Heart left ventricle (tissue), 16 donors: ENCODE measurements at regions not wholly inside any gene's neighbourhood (a gene's known extent, or its start where the extent isn't known, plus 50 kb on each side); places are given as distances from the start of the nearest gene placed in this dataset.

ENCODE experiments used
- ATAC-seq, 4 donors: fragments of 200-7000 bp; cut with Tn5 transposase; one replicate each; pipeline ENCODE4 v1.9.1; 2020 to 2022; ENCODE audit warnings: moderate library complexity in 4 of 4, mild to moderate bottlenecking in 3 of 4, moderate number of reproducible peaks in 1 of 4
- DNase-seq, 5 donors: peaks; one replicate each; pipeline ENCODE4 v3.0.0-alpha.2; 2020
- H3K27ac ChIP-seq, 12 donors: fragments of 200-600 bp; sonication (generic) in 4 of 12; one replicate each; pipeline versions ENCODE4 v1.5.0 to v1.8.0; 2016 to 2022; ENCODE audit warnings: mild to moderate bottlenecking in 2 of 12
- H3K27me3 ChIP-seq, 9 donors: fragments of 200-600 bp; sonication (generic) in 2 of 9; one replicate each; pipeline versions ENCODE4 v1.5.1 to v1.8.0; 2016 to 2022; ENCODE audit warnings: mild to moderate bottlenecking in 3 of 9
- H3K36me3 ChIP-seq, 9 donors: fragments of 200-600 bp; sonication (generic) in 2 of 9; one replicate each; pipeline versions ENCODE4 v1.5.0 to v1.8.0; 2018 to 2022; ENCODE audit warnings: mild to moderate bottlenecking in 2 of 9
- H3K4me1 ChIP-seq, 12 donors: fragments of 200-600 bp; sonication (generic) in 4 of 12; one replicate each; pipeline versions ENCODE4 v1.5.0 to v1.8.0; 2016 to 2022; ENCODE audit warnings: mild to moderate bottlenecking in 3 of 12
- H3K4me3 ChIP-seq, 12 donors: fragments of 200-600 bp; sonication (generic) in 4 of 12; one replicate each; pipeline versions ENCODE4 v1.5.0 to v1.8.0; 2017 to 2022; ENCODE audit warnings: mild to moderate bottlenecking in 9 of 12, moderate library complexity in 4 of 12
- H3K9me3 ChIP-seq, 12 donors: fragments of 200-600 bp; sonication (generic) in 4 of 12; one replicate each; pipeline versions ENCODE4 v1.5.0 to v1.8.0; 2016 to 2022; ENCODE audit warnings: mild to moderate bottlenecking in 1 of 12
- POLR2A ChIP-seq, 2 donors: fragments of 450-650 bp; IDR thresholded peaks; one replicate each; pipeline ENCODE4 v1.6.1; 2017; ENCODE audit warnings: antibody characterized with exemption in 2 of 2, mild to moderate bottlenecking in 2 of 2, moderate library complexity in 2 of 2
- WGBS, 4 donors: extraction: QIAGEN DNeasy Blood & Tissue Kit in 2 of 4; methylation state at CpG; one replicate each; pipeline versions ENCODE4 v1.1.5 to v1.1.7; 2013 to 2018; 5-methylcytosine and 5-hydroxymethylcytosine counted together
- intact Hi-C, 10 donors: fragments of 100-400 bp; cut with DNase I; formaldehyde crosslinking; loops; one replicate each; pipeline versions ENCODE4 v1.11.1 to v1.14.2; 2022
- TF ChIP-seq, protein P1 (sequence below), 12 donors: fragments of 200-600 bp; sonication (generic) in 4 of 12; IDR thresholded peaks; one replicate each; pipeline versions ENCODE4 v1.5.0 to v1.8.0; 2018 to 2022; ENCODE audit warnings: antibody characterized with exemption in 12 of 12, mild to moderate bottlenecking in 5 of 12
- donor health status: ischemic (EF 13 %, LVEDD 7.1; RV severe dilation, severe dysfunction).
- donor health status: healthy with polysubstance abuse.
- donor health status: DM: no; HTN: yes; CAD: no.
- donor health status: DM: no; HTN: no; CAD: no.
- donor health status: ischemic (EF 25% LVEDD 6.9; RV normal size, moderate dysfunction).
- donor health status: ischemic (EF 25% LVEDD 5.7; RV mildly dilated, moderate dysfunction).
- donor health status: healthy.
- donor health status: DM: yes; HTN: yes; CAD: no.
- donor health status: ischemic (EF 35%, LVEDD 5.7; RV mildly dilated, moderate dysfunction).
- donor health status: nonischemic (EF 11% LVEDD 7.7; RV severe dilation, severe dysfunction).
- donor health status: DM: yes; HTN: yes; CAD: no.
- donor health status: PGD.
- donor health status: ischemic (EF 29% LVEDD 5.4; RV normal size, mild dysfunction).
- donor health status: nonischemic (EF 23%, LVEDD 6.1; RV moderate dilation, normal function).

DNA sequence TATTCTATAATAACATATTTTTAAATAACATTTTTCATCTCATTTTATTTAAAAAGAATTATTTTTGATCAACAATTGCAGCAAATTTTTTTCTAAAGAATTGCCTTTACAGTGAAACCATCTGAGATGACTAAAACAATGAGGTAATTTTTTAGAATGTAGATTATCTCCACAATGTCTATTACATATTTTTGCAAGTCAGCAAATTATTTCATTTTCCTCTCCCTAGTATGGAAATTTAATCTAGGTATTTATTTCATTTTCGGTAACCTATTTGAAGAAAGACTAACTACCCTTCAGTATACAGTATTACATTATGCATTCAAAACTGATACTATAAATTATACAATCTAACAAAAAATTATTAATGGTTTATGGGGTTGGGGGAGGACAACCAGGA lies 213.2 kb upstream of the SP4 start:
- Histone ChIP-seq H3K36me3 (no peaks in the 10 kb centered on the region), H3K27me3 (no peaks in the 10 kb centered on the region), H3K4me1 (no peaks in the 10 kb centered on the region), H3K27ac (no peak overlapping the region), H3K9me3 (no peaks in the 10 kb centered on the region), H3K4me3 (no peak overlapping the region)
- 48 to 97% (median 90%) methylated on average over 1 of the region's 1 CpG for WGBS, 4 donors
- TF ChIP-seq, protein P1, sequence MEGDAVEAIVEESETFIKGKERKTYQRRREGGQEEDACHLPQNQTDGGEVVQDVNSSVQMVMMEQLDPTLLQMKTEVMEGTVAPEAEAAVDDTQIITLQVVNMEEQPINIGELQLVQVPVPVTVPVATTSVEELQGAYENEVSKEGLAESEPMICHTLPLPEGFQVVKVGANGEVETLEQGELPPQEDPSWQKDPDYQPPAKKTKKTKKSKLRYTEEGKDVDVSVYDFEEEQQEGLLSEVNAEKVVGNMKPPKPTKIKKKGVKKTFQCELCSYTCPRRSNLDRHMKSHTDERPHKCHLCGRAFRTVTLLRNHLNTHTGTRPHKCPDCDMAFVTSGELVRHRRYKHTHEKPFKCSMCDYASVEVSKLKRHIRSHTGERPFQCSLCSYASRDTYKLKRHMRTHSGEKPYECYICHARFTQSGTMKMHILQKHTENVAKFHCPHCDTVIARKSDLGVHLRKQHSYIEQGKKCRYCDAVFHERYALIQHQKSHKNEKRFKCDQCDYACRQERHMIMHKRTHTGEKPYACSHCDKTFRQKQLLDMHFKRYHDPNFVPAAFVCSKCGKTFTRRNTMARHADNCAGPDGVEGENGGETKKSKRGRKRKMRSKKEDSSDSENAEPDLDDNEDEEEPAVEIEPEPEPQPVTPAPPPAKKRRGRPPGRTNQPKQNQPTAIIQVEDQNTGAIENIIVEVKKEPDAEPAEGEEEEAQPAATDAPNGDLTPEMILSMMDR (IDR thresholded peaks at IDR 0.05) = no peak
- TF ChIP-seq POLR2A (IDR thresholded peaks at IDR 0.05) = no peak
- ATAC-seq (no peak), DNase-seq (no peak)
- intact Hi-C loops = loop anchor here in 1 of 10 donors (5.0 kb wide), 1 partner anchor 52 kb away; no protein-coding TSS in a partner anchor

DNA sequence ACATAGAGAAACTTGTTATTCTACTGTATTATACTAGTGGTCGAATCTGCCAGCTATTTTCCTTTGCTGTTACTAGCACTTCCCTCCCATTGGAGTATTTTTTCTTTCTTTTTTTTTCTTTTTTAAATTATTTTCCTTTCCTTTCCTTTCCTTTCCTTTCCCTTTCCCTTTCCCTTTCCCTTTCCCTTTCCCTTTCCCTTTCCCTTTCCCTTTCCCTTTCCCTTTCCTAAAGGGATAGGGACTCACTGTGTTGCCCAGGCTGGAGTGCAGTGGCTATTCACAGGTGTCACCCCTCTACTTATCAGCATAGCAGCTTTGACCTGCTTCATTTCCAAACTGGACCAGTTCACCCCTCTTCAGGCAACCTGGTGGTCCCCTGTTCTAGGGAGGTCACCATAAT lies 212.6 kb upstream of the SP4 start:
- Histone ChIP-seq H3K9me3 (no peaks in the 10 kb centered on the region), H3K27ac (no peak overlapping the region), H3K4me1 (no peaks in the 10 kb centered on the region), H3K36me3 (no peaks in the 10 kb centered on the region), H3K4me3 (no peak overlapping the region), H3K27me3 (no peaks in the 10 kb centered on the region)
- TF ChIP-seq, protein P1 (IDR thresholded peaks at IDR 0.05) = no peak
- no peak for TF ChIP-seq POLR2A (IDR thresholded peaks at IDR 0.05)
- intact Hi-C loops = no loop called here
- DNase-seq = no peak
- ATAC-seq = no peak
- 81 to 90% (median 85%) methylated on average over 1 of the region's 1 CpG for WGBS, 4 donors

DNA sequence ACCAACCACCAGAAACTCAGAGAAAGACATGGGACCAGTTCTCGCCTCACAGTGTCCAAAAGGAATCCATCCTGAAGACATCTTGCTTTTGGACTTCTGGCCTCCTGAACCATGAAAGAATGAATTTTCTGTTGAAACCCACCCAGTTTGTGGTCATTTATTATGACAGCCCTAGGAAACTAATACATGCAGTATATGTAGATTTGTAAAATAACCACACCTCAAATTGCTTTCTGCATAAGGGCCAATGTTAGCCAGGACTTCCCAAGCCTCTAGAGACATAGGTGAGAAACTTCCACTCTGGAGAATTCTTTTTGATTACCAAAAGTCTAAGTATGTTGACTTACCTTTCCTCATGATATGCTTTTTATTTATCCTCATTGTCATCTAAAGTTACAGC lies 210.5 kb upstream of the SP4 start:
- 44 to 100% (median 97%) methylated on average over 1 of the region's 1 CpG for WGBS, 4 donors
- intact Hi-C loops = no loop called here

DNA sequence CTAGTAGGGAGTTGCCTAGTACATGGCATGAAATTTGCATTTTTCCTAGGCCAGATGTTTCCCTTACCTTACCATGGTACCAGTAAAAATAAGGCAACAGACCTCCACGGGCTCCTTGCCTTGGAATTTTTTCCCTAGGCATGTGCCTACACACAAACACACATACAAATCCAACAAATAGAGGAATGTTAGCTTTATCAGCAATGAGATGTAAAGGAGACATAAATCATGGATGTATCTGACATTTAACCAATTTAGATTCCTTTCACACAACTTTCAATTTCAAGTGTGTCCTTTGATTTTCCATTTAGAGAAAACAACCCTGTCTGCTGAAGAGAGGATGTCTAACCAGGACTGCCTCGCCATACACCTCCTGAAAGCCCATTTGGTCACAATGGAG lies 209.7 kb upstream of the SP4 start:
- Histone ChIP-seq H3K9me3 (no peaks in the 10 kb centered on the region), H3K27ac (no peak overlapping the region), H3K36me3 (no peaks in the 10 kb centered on the region), H3K27me3 (no peaks in the 10 kb centered on the region), H3K4me3 (no peak overlapping the region), H3K4me1 (no peaks in the 10 kb centered on the region)
- WGBS, 4 donors = 70 to 78% (median 76%) methylated on average over 2 of the region's 2 CpGs
- intact Hi-C loops = no loop called here
- no peak for ATAC-seq
- TF ChIP-seq, protein P1 (IDR thresholded peaks at IDR 0.05) = no peak
- no peak for TF ChIP-seq POLR2A (IDR thresholded peaks at IDR 0.05)
- no peak for DNase-seq

More for the DNA sequence above, 210.5 kb upstream of the SP4 start:
- Histone ChIP-seq H3K27ac (no peak overlapping the region), H3K4me1 (no peaks in the 10 kb centered on the region), H3K4me3 (no peak overlapping the region), H3K27me3 (no peaks in the 10 kb centered on the region), H3K36me3 (no peaks in the 10 kb centered on the region), H3K9me3 (no peaks in the 10 kb centered on the region)
- ATAC-seq = no peak
- TF ChIP-seq, protein P1 (IDR thresholded peaks at IDR 0.05) = no peak
- no peak for TF ChIP-seq POLR2A (IDR thresholded peaks at IDR 0.05)
- no peak for DNase-seq
